MM.1S (cell line): ENCODE measurements at regions not wholly inside any gene's neighbourhood (a gene's known extent, or its start where the extent isn't known, plus 50 kb on each side); places are given as distances from the start of the nearest gene placed in this dataset.

Experiments
- DNase-seq: peaks from one replicate; pipeline ENCODE4 v3.0.0-alpha.2; 2015
- H2AFZ ChIP-seq: fragments of 300-600 bp; sonication (generic); 2 replicates; pipeline ENCODE4 v1.6.0; 2016; ENCODE audit warnings: antibody characterized with exemption, low read length
- H3F3A ChIP-seq: fragments of 300-600 bp; sonication (generic); 2 replicates; pipeline ENCODE4 v1.6.1; 2016; ENCODE audit warnings: mild to moderate bottlenecking, antibody characterized with exemption, low read length, moderate library complexity, mixed read lengths; ENCODE audit not compliant: insufficient read depth
- H3K27ac ChIP-seq: fragments of 300-600 bp; sonication (generic); 2 replicates; pipeline ENCODE4 v1.5.1; 2016; ENCODE audit warnings: mild to moderate bottlenecking, low read length
- H3K27me3 ChIP-seq: fragments of 300-600 bp; sonication (generic); replicated peaks from 2 replicates; pipeline ENCODE4 v1.6.0; 2016; ENCODE audit warnings: low read length; ENCODE audit not compliant: insufficient read depth
- H3K36me3 ChIP-seq: fragments of 300-600 bp; sonication (generic); replicated peaks from 2 replicates; pipeline ENCODE4 v1.6.1; 2016; ENCODE audit warnings: mild to moderate bottlenecking, low read length, mixed read lengths; ENCODE audit not compliant: insufficient read depth
- H3K4me1 ChIP-seq: fragments of 300-600 bp; sonication (generic); 2 replicates; pipeline ENCODE4 v1.6.1; 2016; ENCODE audit warnings: low read length, mixed read lengths
- H3K4me2 ChIP-seq: fragments of 300-600 bp; sonication (generic); 2 replicates; pipeline ENCODE4 v1.6.0; 2016; ENCODE audit warnings: low read depth, low read length
- H3K4me3 ChIP-seq: fragments of 300-600 bp; sonication (generic); 2 replicates; pipeline ENCODE4 v1.5.1; 2016; ENCODE audit warnings: low read length, mixed read lengths
- H3K79me2 ChIP-seq: fragments of 300-600 bp; sonication (generic); 2 replicates; pipeline ENCODE4 v1.6.1; 2016; ENCODE audit warnings: mixed run types, low read length, mixed read lengths
- H3K9ac ChIP-seq: fragments of 300-600 bp; sonication (generic); 2 replicates; pipeline ENCODE4 v1.6.1; 2016; ENCODE audit warnings: low read length, mixed read lengths
- H3K9me2 ChIP-seq: fragments of 300-600 bp; sonication (generic); replicated peaks from 2 replicates; pipeline ENCODE4 v1.6.1; 2016; ENCODE audit warnings: mild to moderate bottlenecking, low read length, mixed read lengths; ENCODE audit not compliant: insufficient read depth
- H3K9me3 ChIP-seq: fragments of 300-600 bp; sonication (generic); replicated peaks from 2 replicates; pipeline ENCODE4 v1.6.1; 2016; ENCODE audit warnings: mild to moderate bottlenecking, low read length, mixed read lengths; ENCODE audit not compliant: insufficient read depth
- H4K20me1 ChIP-seq: fragments of 300-600 bp; sonication (generic); 2 replicates; pipeline ENCODE4 v1.6.1; 2016; ENCODE audit warnings: mild to moderate bottlenecking, low read length, moderate library complexity, mixed read lengths; ENCODE audit not compliant: insufficient read depth
- CTCF ChIP-seq: fragments of 300-600 bp; sonication (generic); IDR thresholded peaks from 2 replicates; pipeline ENCODE4 v1.5.1; 2016; ENCODE audit warnings: antibody characterized with exemption, low read length, mixed read lengths
- EZH2 ChIP-seq: fragments of 300-600 bp; sonication (generic); optimal IDR thresholded peaks from 2 replicates; pipeline ENCODE3; 2017; ENCODE audit warnings: low read depth, mild to moderate bottlenecking, antibody characterized with exemption, low read length, mixed read lengths
- EZH2phosphoT487 ChIP-seq: fragments of 300-600 bp; sonication (generic); IDR thresholded peaks from 2 replicates; pipeline ENCODE4 v1.6.1; 2018; ENCODE audit warnings: antibody characterized with exemption, low read length

GRCh38 chr9:118596374-118597015, 772.7 kb downstream of the BRINP1 start:
- Histone ChIP-seq H3K36me3 (no peaks in the 10 kb centered on the region), H3K27me3 (no peaks in the 10 kb centered on the region), H4K20me1 (no peaks in the 10 kb centered on the region), H3K27ac (no peak overlapping the region), H3F3A (no peaks in the 10 kb centered on the region), H3K9ac (no peak overlapping the region), H3K9me3 (no peaks in the 10 kb centered on the region), H3K79me2 (no peaks in the 10 kb centered on the region), H3K4me3 (no peak overlapping the region), H3K4me1 (no peaks in the 10 kb centered on the region), H3K4me2 (no peak overlapping the region), H2AFZ (no peak overlapping the region), H3K9me2 (no peaks in the 10 kb centered on the region)
- DNase-seq = no peak
- TF ChIP-seq CTCF (no peak), EZH2phosphoT487 (no peak), EZH2 (no peak)

- Histone ChIP-seq H3F3A (no peaks in the 10 kb centered on the region), H3K27ac (no peak overlapping the region), H3K36me3 (no peaks in the 10 kb centered on the region), H4K20me1 (no peaks in the 10 kb centered on the region), H3K4me3 (no peak overlapping the region), H3K9ac (no peak overlapping the region), H3K79me2 (no peaks in the 10 kb centered on the region), H3K9me2 (no peaks in the 10 kb centered on the region), H3K27me3 (no peaks in the 10 kb centered on the region), H2AFZ (no peak overlapping the region), H3K4me1 (no peaks in the 10 kb centered on the region), H3K4me2 (no peak overlapping the region), H3K9me3 (no peaks in the 10 kb centered on the region)
- TF ChIP-seq EZH2 (no peak), CTCF (no peak), EZH2phosphoT487 (no peak)
- no peak for DNase-seq
These were observed 762.6 kb downstream of the BRINP1 start for GRCh38 chr9:118606668-118607067.

- no peak overlapping the region for H3K27ac ChIP-seq
These were observed 759.7 kb downstream of the BRINP1 start for GRCh38 chr9:118609355-118610044.

More at GRCh38 chr9:118609355-118610044, 759.7 kb downstream of the BRINP1 start:
- TF ChIP-seq EZH2phosphoT487 = no peak
- no peak for TF ChIP-seq EZH2
- no peak for TF ChIP-seq CTCF
- H3K9ac ChIP-seq = no peak overlapping the region
- H3K4me1 ChIP-seq = no peaks in the 10 kb centered on the region
- no peak for DNase-seq
- no peak overlapping the region for H3K4me3 ChIP-seq
- H3K36me3 ChIP-seq = no peaks in the 10 kb centered on the region
- no peaks in the 10 kb centered on the region for H3F3A ChIP-seq
- H3K9me3 ChIP-seq = no peaks in the 10 kb centered on the region
- H3K79me2 ChIP-seq = no peaks in the 10 kb centered on the region
- H3K27me3 ChIP-seq = no peaks in the 10 kb centered on the region
- H4K20me1 ChIP-seq = no peaks in the 10 kb centered on the region
- no peak overlapping the region for H2AFZ ChIP-seq
- no peak overlapping the region for H3K4me2 ChIP-seq
- H3K9me2 ChIP-seq = no peaks in the 10 kb centered on the region
